ENCODE measurements at regions not wholly inside any gene's neighbourhood (a gene's known extent, or its start where the extent isn't known, plus 50 kb on each side); places are given as distances from the start of the nearest gene placed in this dataset.
"Not testable (repeated sequence)": the region's sequence is repeated elsewhere in the genome, so short reads cannot be mapped to it uniquely, and the experiment has no call there.

- not testable (repeated sequence) for DNase-seq
Observed at GRCh38 chr13:70208968-70209367, 100.7 kb upstream of the KLHL1 start.

GRCh38 chr13:70206671-70207070 lies 98.4 kb upstream of the KLHL1 start:
- no peak for DNase-seq

- peak; percentile 53 for DNase-seq
Observed at GRCh38 chr13:70203661-70204229, 95.5 kb upstream of the KLHL1 start.

GRCh38 chr13:70191034-70191433 lies 82.8 kb upstream of the KLHL1 start:
- DNase-seq: no peak

GRCh38 chr13:70189981-70190380 lies 81.7 kb upstream of the KLHL1 start:
- peak; percentile 92 for DNase-seq

GRCh38 chr13:70188567-70188966 lies 80.3 kb upstream of the KLHL1 start:
- DNase-seq: no peak

- no peak for DNase-seq
Observed at GRCh38 chr13:70183041-70183440, 74.8 kb upstream of the KLHL1 start.

Data from NCI-H1436 treated with DMSO at 0.1 percent for 48 hours (cell line).